Suprapubic skin (tissue), 4 donors: ENCODE measurements at regions not wholly inside any gene's neighbourhood (a gene's known extent, or its start where the extent isn't known, plus 50 kb on each side); places are given as distances from the start of the nearest gene placed in this dataset.
"Not testable (repeated sequence)": the region's sequence is repeated elsewhere in the genome, so short reads cannot be mapped to it uniquely, and the experiment has no call there.

Experiments
- DNase-seq, 2 donors: peaks; one replicate each; pipeline ENCODE4 v3.0.0-alpha.2; 2019; ENCODE audit warnings: low spot score in 2 of 2
- H3K27ac ChIP-seq: fragments of 200-600 bp; sonication (generic); one replicate; pipeline ENCODE4 v1.5.1; 2019
- H3K27me3 ChIP-seq: fragments of 200-600 bp; sonication (generic); one replicate; pipeline ENCODE4 v1.5.1; 2019
- H3K36me3 ChIP-seq: fragments of 200-600 bp; sonication (generic); one replicate; pipeline ENCODE4 v1.5.1; 2019
- H3K4me1 ChIP-seq: fragments of 200-600 bp; sonication (generic); one replicate; pipeline ENCODE4 v1.5.1; 2019
- H3K4me3 ChIP-seq: fragments of 200-600 bp; sonication (generic); one replicate; pipeline ENCODE4 v1.5.1; 2019; ENCODE audit warnings: mild to moderate bottlenecking
- H3K9me3 ChIP-seq: fragments of 200-600 bp; sonication (generic); one replicate; pipeline ENCODE4 v1.5.1; 2019
- EP300 ChIP-seq: sonication (generic); formaldehyde crosslinking; IDR thresholded peaks from one replicate; pipeline ENCODE4 v1.6.1; 2017; ENCODE audit warnings: antibody characterized with exemption
- POLR2A ChIP-seq, 2 donors: fragments of 450-650 bp; IDR thresholded peaks; one replicate each; pipeline ENCODE4 v1.6.1; 2017; ENCODE audit warnings: antibody characterized with exemption in 2 of 2, mild to moderate bottlenecking in 2 of 2, moderate library complexity in 2 of 2
- POLR2AphosphoS5 ChIP-seq, 3 donors: sonication (generic); formaldehyde crosslinking; IDR thresholded peaks; one replicate each; pipeline ENCODE4 v1.6.1; 2017; ENCODE audit warnings: antibody characterized with exemption in 3 of 3
- WGBS: methylation state at CpG from one replicate; pipeline ENCODE4 v1.1.5; 2018; 5-methylcytosine and 5-hydroxymethylcytosine counted together
- TF ChIP-seq, protein P1 (sequence below), 2 donors: fragments of 200-600 bp in 1 of 2; fragments of 450-650 bp in 1 of 2; sonication (generic) in 1 of 2; IDR thresholded peaks; one replicate each; pipeline ENCODE4 v1.5.1; 2016 to 2019; ENCODE audit warnings: antibody characterized with exemption in 2 of 2, mild to moderate bottlenecking in 1 of 2, moderate library complexity in 1 of 2

DNA sequence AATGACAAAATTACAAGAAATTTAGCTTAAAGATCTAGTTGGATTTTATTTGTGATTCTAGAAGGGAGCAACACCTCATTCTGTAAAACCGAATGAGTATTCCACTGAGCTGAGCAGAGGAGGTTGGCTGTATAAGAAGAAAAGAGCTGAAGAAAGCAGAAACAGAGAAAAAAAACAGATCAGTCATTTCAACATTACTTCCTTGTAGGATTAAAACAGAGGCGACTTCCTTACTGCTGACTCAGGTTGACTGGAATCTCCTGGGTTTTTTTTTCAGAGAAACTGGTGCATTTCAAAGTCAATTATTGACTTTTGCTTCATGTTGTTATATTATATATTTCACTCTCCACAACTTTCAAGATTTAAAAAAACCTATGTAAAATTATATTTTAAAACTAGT is 368.1 kb upstream of the UBE2E2 start:
- H3K27ac ChIP-seq: no peak overlapping the region
- no peak overlapping the region for H3K4me3 ChIP-seq
- 20% methylated on average over 2 of the region's 2 CpGs for WGBS
- H3K4me1 ChIP-seq: no peaks in the 10 kb centered on the region
- DNase-seq: no peak
- TF ChIP-seq POLR2A (IDR thresholded peaks at IDR 0.05) (no peak), EP300 (no peak), POLR2AphosphoS5 (IDR thresholded peaks at IDR 0.05) (no peak)
- TF ChIP-seq, protein P1, sequence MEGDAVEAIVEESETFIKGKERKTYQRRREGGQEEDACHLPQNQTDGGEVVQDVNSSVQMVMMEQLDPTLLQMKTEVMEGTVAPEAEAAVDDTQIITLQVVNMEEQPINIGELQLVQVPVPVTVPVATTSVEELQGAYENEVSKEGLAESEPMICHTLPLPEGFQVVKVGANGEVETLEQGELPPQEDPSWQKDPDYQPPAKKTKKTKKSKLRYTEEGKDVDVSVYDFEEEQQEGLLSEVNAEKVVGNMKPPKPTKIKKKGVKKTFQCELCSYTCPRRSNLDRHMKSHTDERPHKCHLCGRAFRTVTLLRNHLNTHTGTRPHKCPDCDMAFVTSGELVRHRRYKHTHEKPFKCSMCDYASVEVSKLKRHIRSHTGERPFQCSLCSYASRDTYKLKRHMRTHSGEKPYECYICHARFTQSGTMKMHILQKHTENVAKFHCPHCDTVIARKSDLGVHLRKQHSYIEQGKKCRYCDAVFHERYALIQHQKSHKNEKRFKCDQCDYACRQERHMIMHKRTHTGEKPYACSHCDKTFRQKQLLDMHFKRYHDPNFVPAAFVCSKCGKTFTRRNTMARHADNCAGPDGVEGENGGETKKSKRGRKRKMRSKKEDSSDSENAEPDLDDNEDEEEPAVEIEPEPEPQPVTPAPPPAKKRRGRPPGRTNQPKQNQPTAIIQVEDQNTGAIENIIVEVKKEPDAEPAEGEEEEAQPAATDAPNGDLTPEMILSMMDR (IDR thresholded peaks at IDR 0.05): no peak
- H3K9me3 ChIP-seq: no peaks in the 10 kb centered on the region
- no peaks in the 10 kb centered on the region for H3K27me3 ChIP-seq
- no peaks in the 10 kb centered on the region for H3K36me3 ChIP-seq

DNA sequence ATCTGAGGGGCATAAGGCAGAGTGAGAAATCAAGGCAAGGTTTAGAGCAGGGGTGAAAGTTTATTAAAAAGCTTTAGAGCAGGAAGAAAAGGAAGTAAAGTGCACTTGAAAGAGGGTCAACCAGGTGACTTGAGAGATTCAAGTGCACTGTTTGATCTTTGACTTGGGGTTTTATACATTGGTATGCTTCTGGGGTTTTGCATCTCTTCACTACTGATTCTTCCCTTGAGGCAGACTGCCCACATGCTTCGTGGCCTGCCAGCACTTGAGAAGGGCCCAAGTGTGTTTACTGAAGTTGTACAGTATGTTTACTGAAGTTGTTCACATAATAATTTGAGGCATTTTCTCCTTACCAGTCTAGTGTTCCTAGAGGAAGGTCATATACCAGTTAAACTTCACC is 367.0 kb upstream of the UBE2E2 start:
- 45% methylated on average over 1 of the region's 1 CpG for WGBS
- Histone ChIP-seq H3K9me3 (no peaks in the 10 kb centered on the region), H3K27me3 (no peaks in the 10 kb centered on the region), H3K36me3 (no peaks in the 10 kb centered on the region), H3K4me1 (no peaks in the 10 kb centered on the region), H3K4me3 (no peak overlapping the region), H3K27ac (no peak overlapping the region)
- DNase-seq: no peak
- TF ChIP-seq POLR2A (IDR thresholded peaks at IDR 0.05) (no peak), EP300 (no peak)
- TF ChIP-seq, protein P1 (IDR thresholded peaks at IDR 0.05): no peak

DNA sequence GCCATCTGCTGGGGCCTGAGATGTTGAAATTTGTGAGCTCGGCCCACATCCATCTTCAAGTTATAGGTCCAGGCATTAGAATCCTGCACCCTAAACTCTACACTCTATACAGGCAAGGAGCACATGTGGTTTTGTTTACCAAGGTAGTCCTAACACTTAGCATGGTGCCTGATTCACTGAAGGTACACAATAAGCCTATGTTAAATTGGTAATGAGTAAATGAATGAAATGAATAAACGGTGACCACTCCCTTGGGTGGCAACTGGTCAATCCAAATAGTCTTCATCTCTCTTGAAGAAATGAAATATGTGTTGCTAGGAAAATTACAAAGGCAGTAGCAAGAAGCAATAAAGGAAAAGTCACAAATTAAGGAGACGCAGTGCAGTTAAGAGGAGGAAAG is 359.3 kb upstream of the UBE2E2 start:
- H3K36me3 ChIP-seq: no peaks in the 10 kb centered on the region
- no peak overlapping the region for H3K4me3 ChIP-seq
- no peaks in the 10 kb centered on the region for H3K4me1 ChIP-seq
- H3K27ac ChIP-seq: no peak overlapping the region
- 86% methylated on average over 3 of the region's 3 CpGs for WGBS
- H3K9me3 ChIP-seq: no peaks in the 10 kb centered on the region
- TF ChIP-seq, protein P1 (IDR thresholded peaks at IDR 0.05): no peak
- no peak for TF ChIP-seq POLR2A (IDR thresholded peaks at IDR 0.05)
- TF ChIP-seq EP300: no peak
- TF ChIP-seq POLR2AphosphoS5 (IDR thresholded peaks at IDR 0.05): no peak
- no peaks in the 10 kb centered on the region for H3K27me3 ChIP-seq
- DNase-seq: no peak

DNA sequence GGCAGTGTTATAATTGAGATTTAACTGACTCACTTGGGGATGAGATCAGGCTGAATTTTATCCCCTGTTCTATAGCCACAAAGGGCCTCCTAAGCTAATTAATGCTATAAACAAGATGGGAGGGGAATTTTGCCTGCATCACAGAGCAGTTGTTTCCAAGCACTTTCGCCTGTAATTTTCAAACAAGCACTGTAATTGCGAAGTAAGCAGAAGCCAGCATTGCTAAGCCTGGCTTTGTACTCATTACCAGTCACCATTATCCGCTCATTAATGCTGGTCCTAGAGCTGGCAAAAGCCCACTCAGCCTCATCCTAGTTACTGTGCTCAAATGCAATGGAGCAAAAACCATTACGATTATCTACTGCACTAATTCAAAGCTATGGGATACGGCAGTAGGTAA is 356.6 kb upstream of the UBE2E2 start:
- DNase-seq: no peak

DNA sequence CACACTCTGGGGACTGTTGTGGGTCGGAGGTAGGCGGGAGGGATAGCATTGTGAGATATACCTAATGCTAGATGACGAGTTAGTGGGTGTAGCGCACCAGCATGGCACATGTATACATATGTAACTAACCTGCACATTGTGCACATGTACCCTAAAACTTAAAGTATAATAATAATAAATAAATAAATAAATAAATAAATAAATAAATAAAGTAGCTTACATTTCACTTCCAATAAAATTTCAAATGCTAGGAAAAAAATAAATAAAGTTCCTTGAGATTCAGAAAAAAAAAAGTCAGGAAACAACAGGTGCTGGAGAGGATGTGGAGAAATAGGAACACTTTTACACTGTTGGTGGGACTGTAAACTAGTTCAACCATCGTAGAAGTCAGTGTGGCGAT is 353.5 kb upstream of the UBE2E2 start:
- H3K4me3 ChIP-seq, DNase-seq, H3K27me3 ChIP-seq, H3K27ac ChIP-seq, H3K36me3 ChIP-seq, H3K4me1 ChIP-seq, H3K9me3 ChIP-seq: not testable (repeated sequence)
- 87% methylated on average over 6 of the region's 6 CpGs for WGBS

More for the DNA sequence above, 356.6 kb upstream of the UBE2E2 start:
- Histone ChIP-seq H3K27me3 (no peaks in the 10 kb centered on the region), H3K9me3 (no peaks in the 10 kb centered on the region), H3K27ac (no peak overlapping the region), H3K36me3 (no peaks in the 10 kb centered on the region), H3K4me1 (no peaks in the 10 kb centered on the region), H3K4me3 (no peak overlapping the region)
- TF ChIP-seq POLR2AphosphoS5 (IDR thresholded peaks at IDR 0.05): no peak
- TF ChIP-seq, protein P1 (IDR thresholded peaks at IDR 0.05): no peak
- no peak for TF ChIP-seq EP300
- no peak for TF ChIP-seq POLR2A (IDR thresholded peaks at IDR 0.05)
- WGBS: 91% methylated on average over 5 of the region's 5 CpGs

DNA sequence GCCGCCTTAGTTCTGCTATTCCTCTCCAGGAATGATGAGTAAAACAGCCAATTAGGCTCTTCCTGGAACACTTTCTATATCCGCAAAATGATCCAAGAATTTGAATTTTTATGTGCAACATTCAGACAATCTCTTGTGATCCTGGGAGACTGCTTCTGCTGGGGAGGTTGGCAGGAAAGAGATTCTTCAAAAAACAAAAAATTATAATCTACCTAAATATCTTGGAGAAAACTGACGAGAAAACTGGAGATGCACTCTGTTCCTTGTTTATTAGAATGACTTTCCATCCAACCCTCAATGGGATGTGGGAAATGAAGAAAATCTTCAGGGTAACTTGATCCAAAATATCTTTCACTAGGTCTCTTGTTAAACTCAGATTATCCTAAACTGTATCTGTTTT is 346.3 kb upstream of the UBE2E2 start:
- no peak for DNase-seq
- Histone ChIP-seq H3K4me3 (no peak overlapping the region), H3K9me3 (no peaks in the 10 kb centered on the region), H3K4me1 (no peaks in the 10 kb centered on the region), H3K36me3 (no peaks in the 10 kb centered on the region), H3K27me3 (no peaks in the 10 kb centered on the region), H3K27ac (no peak overlapping the region)
- WGBS: 77% methylated on average over 3 of the region's 3 CpGs
- TF ChIP-seq POLR2A (IDR thresholded peaks at IDR 0.05): no peak
- TF ChIP-seq, protein P1 (IDR thresholded peaks at IDR 0.05): no peak
- TF ChIP-seq POLR2AphosphoS5 (IDR thresholded peaks at IDR 0.05): no peak
- TF ChIP-seq EP300: no peak
